NB4 (cell line): ENCODE measurements at regions not wholly inside any gene's neighbourhood (a gene's known extent, or its start where the extent isn't known, plus 50 kb on each side); places are given as distances from the start of the nearest gene placed in this dataset.
A peak's percentile ranks its signal among the peaks of the same experiment; 100 is the strongest.

Experiments used
- DNase-seq: peaks from one replicate; pipeline ENCODE4 v3.0.0; 2010; ENCODE audit warnings: low read depth
- H3K4me3 ChIP-seq: one replicate; pipeline ENCODE4 v1.5.1; 2011; ENCODE audit warnings: mild to moderate bottlenecking, low read depth, low read length, moderate library complexity
- CTCF ChIP-seq: IDR thresholded peaks from one replicate; pipeline ENCODE4 v1.5.1; 2012; ENCODE audit warnings: low read depth, low read length
- MAX ChIP-seq: IDR thresholded peaks from 2 replicates; pipeline ENCODE4 v1.6.1; 2011; ENCODE audit warnings: low read depth, low read length
- MYC ChIP-seq: IDR thresholded peaks from 2 replicates; pipeline ENCODE4 v1.6.1; 2011; ENCODE audit warnings: low read depth, low read length
- POLR2A ChIP-seq: IDR thresholded peaks from 2 replicates; pipeline ENCODE4 v1.6.1; 2011; ENCODE audit warnings: mild to moderate bottlenecking; ENCODE audit not compliant: insufficient read length; ENCODE audit errors: extremely low read depth

GRCh38 chr4:62814510-62815047, 1594.7 kb downstream of the TECRL start:
- H3K4me3 ChIP-seq = no peak overlapping the region
- TF ChIP-seq POLR2A (no peak), MAX (no peak), MYC (no peak), CTCF (no peak)
- DNase-seq = peak; percentile 46

- DNase-seq = no peak
- no peak for TF ChIP-seq MYC
- TF ChIP-seq MAX = no peak
- TF ChIP-seq POLR2A = no peak
- no peak for TF ChIP-seq CTCF
- no peak overlapping the region for H3K4me3 ChIP-seq
Measured at GRCh38 chr4:62806816-62807215, 1602.4 kb downstream of the TECRL start.

- DNase-seq = no peak
- TF ChIP-seq POLR2A = no peak
- TF ChIP-seq MAX = no peak
- TF ChIP-seq MYC = no peak
- TF ChIP-seq CTCF = no peak
- no peak overlapping the region for H3K4me3 ChIP-seq
Measured at GRCh38 chr4:62804075-62804474, 1603.9 kb downstream of the ADGRL3 start.

- no peak overlapping the region for H3K4me3 ChIP-seq
- no peak for DNase-seq
- TF ChIP-seq POLR2A (no peak), CTCF (no peak), MYC (no peak), MAX (no peak)
Measured at GRCh38 chr4:62797221-62797620, 1597.1 kb downstream of the ADGRL3 start.

- no peak overlapping the region for H3K4me3 ChIP-seq
- no peak for DNase-seq
- TF ChIP-seq MYC = no peak
- TF ChIP-seq MAX = no peak
- TF ChIP-seq CTCF = no peak
- TF ChIP-seq POLR2A = no peak
Measured at GRCh38 chr4:62791386-62791785, 1591.3 kb downstream of the ADGRL3 start.
